GM12878 (cell line): ENCODE measurements at regions not wholly inside any gene's neighbourhood (a gene's known extent, or its start where the extent isn't known, plus 50 kb on each side); places are given as distances from the start of the nearest gene placed in this dataset.

Experiments
- ATAC-seq: fragments of 200-7000 bp; cut with Tn5 transposase; 3 replicates; pipeline ENCODE4 v1.9.1; 2020; ENCODE audit warnings: mild to moderate bottlenecking, moderate library complexity
- BruUV-seq: library from RNA; stranded (reverse); fragments of 400-500 nt; replicated peaks from 2 replicates; lab custom pipeline; 2021; lab: Mats Ljungman, UMichigan
- CTCF ChIA-PET: fragments of 300-600 bp; sonication (Branson Sonifier 250); formaldehyde crosslinking; extraction: SDS; loops from one replicate; lab custom pipeline; 2021; ENCODE audit warnings: inconsistent platforms; lab: Yijun Ruan, JAX
- POLR2A ChIA-PET: fragments of 350-600 bp; formaldehyde crosslinking; extraction: SDS; loops from one replicate; lab custom pipeline; 2021; ENCODE audit warnings: inconsistent platforms; lab: Charles Lee
- RAD21 ChIA-PET: fragments of 300-600 bp; sonication (Branson Sonifier 250); formaldehyde crosslinking; loops from one replicate; lab custom pipeline; 2023; ENCODE audit warnings: antibody characterized with exemption; ENCODE audit not compliant: unreplicated experiment; lab: Charles Lee
- SMC1A ChIA-PET: fragments of 300-600 bp; sonication (Branson Sonifier 250); formaldehyde crosslinking; loops from one replicate; lab custom pipeline; 2023; ENCODE audit not compliant: unreplicated experiment, uncharacterized antibody; lab: Charles Lee
- DNase-seq: peaks from one replicate; pipeline ENCODE4 v3.0.0-alpha.2; 2011; ENCODE audit warnings: low read depth, low spot score
- FAIRE-seq: peaks from 3 replicates; lab custom pipeline; 2011; peaks lifted over from hg19 to GRCh38; lab: Jason Lieb, UNC
- H2AFZ ChIP-seq: 2 replicates; pipeline ENCODE4 v1.6.0; 2011; ENCODE audit warnings: low read depth, low read length, control low read depth; ENCODE audit not compliant: control insufficient read depth
- H3K27ac ChIP-seq: 2 replicates; pipeline ENCODE4 v1.5.1; 2011; ENCODE audit warnings: control low read depth; ENCODE audit not compliant: control insufficient read depth, insufficient read depth
- H3K27me3 ChIP-seq, 2 experiments: replicated peaks in 1 of 2; 2 replicates each; pipeline versions ENCODE4 v1.6.0 to v1.6.1; 2011; ENCODE audit warnings: low read length in 1 of 2; ENCODE audit not compliant: control insufficient read depth in 2 of 2, insufficient read depth in 2 of 2
- H3K36me3 ChIP-seq, 2 experiments: 2 replicates each; pipeline ENCODE4 v1.5.1; 2011; ENCODE audit warnings: low read length in 1 of 2; ENCODE audit not compliant: control insufficient read depth in 2 of 2, insufficient read depth in 2 of 2
- H3K4me1 ChIP-seq: 2 replicates; pipeline ENCODE4 v1.6.1; 2011; ENCODE audit warnings: mild to moderate bottlenecking, low read length, moderate library complexity, mixed read lengths; ENCODE audit not compliant: control insufficient read depth, insufficient read depth
- H3K4me2 ChIP-seq: 2 replicates; pipeline ENCODE4 v1.6.0; 2011; ENCODE audit warnings: control low read depth; ENCODE audit not compliant: control insufficient read depth, insufficient read depth
- H3K4me3 ChIP-seq: fragments of 200-600 bp; sonication (generic); 2 replicates; pipeline ENCODE4 v1.5.1; 2016
- H3K79me2 ChIP-seq: 2 replicates; pipeline ENCODE4 v1.6.0; 2011; ENCODE audit warnings: low read length; ENCODE audit not compliant: control insufficient read depth, insufficient read depth
- H3K9ac ChIP-seq: 2 replicates; pipeline ENCODE4 v1.8.0; 2011; ENCODE audit warnings: low read length, control low read depth, mixed read lengths; ENCODE audit not compliant: control insufficient read depth, insufficient read depth
- H3K9me3 ChIP-seq: replicated peaks from 3 replicates; pipeline ENCODE4 v1.5.1; 2011; ENCODE audit warnings: mild to moderate bottlenecking, low read length; ENCODE audit not compliant: control insufficient read depth, insufficient read depth
- H4K20me1 ChIP-seq: 2 replicates; pipeline ENCODE4 v1.6.0; 2011; ENCODE audit not compliant: control insufficient read depth, insufficient read depth
- BACH1 ChIP-seq: fragments of 450-650 bp; IDR thresholded peaks from 2 replicates; pipeline ENCODE4 v1.6.1; 2017; ENCODE audit warnings: mild to moderate bottlenecking, borderline replicate concordance
- BCL11A ChIP-seq: IDR thresholded peaks from 2 replicates; pipeline ENCODE4 v1.6.1; 2011; ENCODE audit warnings: low read depth, low read length
- CBX3 ChIP-seq: fragments of 200-600 bp; sonication (generic); IDR thresholded peaks from 2 replicates; pipeline ENCODE4 v1.6.1; 2016; ENCODE audit warnings: low read depth, borderline replicate concordance
- DPF2 ChIP-seq: fragments of 450-650 bp; IDR thresholded peaks from 2 replicates; pipeline ENCODE4 v1.6.1; 2017; ENCODE audit warnings: mild to moderate bottlenecking
- ESRRA ChIP-seq: IDR thresholded peaks from 2 replicates; pipeline ENCODE4 v1.6.1; 2012; ENCODE audit warnings: mild to moderate bottlenecking, low read length, improper control_type of control experiment
- HCFC1 ChIP-seq: fragments of 150-350 bp; IDR thresholded peaks from 2 replicates; pipeline ENCODE4 v1.6.1; 2014; ENCODE audit warnings: low read length
- MYB ChIP-seq: fragments of 150-350 bp; IDR thresholded peaks from 2 replicates; pipeline ENCODE4 v1.6.1; 2014; ENCODE audit warnings: mild to moderate bottlenecking, low read depth, low read length, borderline replicate concordance
- NBN ChIP-seq: fragments of 450-650 bp; IDR thresholded peaks from 2 replicates; pipeline ENCODE4 v1.6.1; 2016
- NR2C1 ChIP-seq: fragments of 450-650 bp; IDR thresholded peaks from 2 replicates; pipeline ENCODE4 v1.6.1; 2017; ENCODE audit warnings: antibody characterized with exemption, mild to moderate bottlenecking, moderate library complexity
- NRF1 ChIP-seq: conservative IDR thresholded peaks from 2 replicates; pipeline ENCODE4 v1.6.1; 2011; ENCODE audit warnings: mild to moderate bottlenecking, low read depth, low read length, improper control_type of control experiment
- POLR2AphosphoS5 ChIP-seq: IDR thresholded peaks from 2 replicates; pipeline ENCODE4 v1.6.1; 2011; ENCODE audit warnings: mild to moderate bottlenecking, low read length, inconsistent platforms
- RELA ChIP-seq: fragments of 450-650 bp; IDR thresholded peaks from 2 replicates; pipeline ENCODE4 v1.8.0; 2014; ENCODE audit warnings: borderline replicate concordance; ENCODE audit not compliant: partially characterized antibody
- SMAD1 ChIP-seq: fragments of 450-650 bp; IDR thresholded peaks from 2 replicates; pipeline ENCODE4 v1.6.1; 2018; ENCODE audit warnings: mild to moderate bottlenecking, low read depth; ENCODE audit not compliant: partially characterized antibody
- SMC3 ChIP-seq: IDR thresholded peaks from 2 replicates; pipeline ENCODE4 v1.6.1; 2011; ENCODE audit warnings: low read length, improper control_type of control experiment, borderline replicate concordance
- SREBF2 ChIP-seq: IDR thresholded peaks from 2 replicates; pipeline ENCODE4 v1.6.1; 2012; ENCODE audit warnings: mild to moderate bottlenecking, low read length
- SRF ChIP-seq, 2 experiments: IDR thresholded peaks; 2 replicates each; pipeline ENCODE4 v1.6.1; 2011; ENCODE audit warnings: low read depth in 2 of 2, low read length in 2 of 2, mild to moderate bottlenecking in 1 of 2, moderate library complexity in 1 of 2
- YY1 ChIP-seq: IDR thresholded peaks from 2 replicates; pipeline ENCODE4 v1.6.1; 2011; ENCODE audit warnings: low read depth, mild to moderate bottlenecking, low read length
- ZNF274 ChIP-seq: IDR thresholded peaks from one replicate; pipeline ENCODE4 v1.8.0; 2011; ENCODE audit not compliant: insufficient read length, insufficient read depth
- WGBS: methylation state at CpG from one replicate; pipeline ENCODE4 v1.1.6; 2016; ENCODE audit warnings: low lambda C conversion rate; ENCODE audit not compliant: insufficient replicate concordance, insufficient coverage; ENCODE audit errors: missing lambda C conversion rate; 5-methylcytosine and 5-hydroxymethylcytosine counted together
- in situ Hi-C: fragments of 300-500 bp; cut with MboI; formaldehyde crosslinking; loops from 9 replicates; pipeline ENCODE4 v1.14.3; 2018; ENCODE audit warnings: mixed read lengths
- intact Hi-C: fragments of 100-400 bp; cut with micrococcal nuclease; formaldehyde crosslinking; loops from one replicate; pipeline ENCODE4 v1.14.2; 2022; ENCODE audit not compliant: unreplicated experiment
- TF ChIP-seq, protein P1 (sequence below): IDR thresholded peaks from 2 replicates; pipeline ENCODE4 v1.6.1; 2012; ENCODE audit warnings: improper control_type of control experiment, low read depth, low read length; ENCODE audit not compliant: insufficient replicate concordance

DNA sequence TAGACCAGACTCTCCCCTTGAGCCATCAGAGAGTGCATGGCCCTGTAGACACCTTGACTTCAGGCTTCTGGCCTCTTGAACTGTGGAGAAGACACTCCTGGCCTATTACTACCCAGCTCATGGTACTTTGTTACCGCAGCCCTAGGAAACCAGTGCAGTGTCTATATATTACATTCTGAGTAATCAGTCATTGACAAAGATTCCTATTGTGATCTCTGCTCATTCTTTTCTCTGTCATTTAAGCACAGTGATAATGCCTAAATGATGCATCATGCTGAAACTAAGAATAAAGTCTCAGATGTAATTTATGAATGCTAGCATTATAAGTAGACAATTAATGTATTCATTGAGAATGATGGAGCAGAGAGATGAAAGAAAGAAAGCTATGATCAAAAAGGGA, 603.5 kb downstream of the SOCS6 start:
- TF ChIP-seq BACH1 = no peak
- no peak for TF ChIP-seq YY1
- no peak for TF ChIP-seq CBX3
- no peak for TF ChIP-seq ZNF274
- TF ChIP-seq, protein P1, sequence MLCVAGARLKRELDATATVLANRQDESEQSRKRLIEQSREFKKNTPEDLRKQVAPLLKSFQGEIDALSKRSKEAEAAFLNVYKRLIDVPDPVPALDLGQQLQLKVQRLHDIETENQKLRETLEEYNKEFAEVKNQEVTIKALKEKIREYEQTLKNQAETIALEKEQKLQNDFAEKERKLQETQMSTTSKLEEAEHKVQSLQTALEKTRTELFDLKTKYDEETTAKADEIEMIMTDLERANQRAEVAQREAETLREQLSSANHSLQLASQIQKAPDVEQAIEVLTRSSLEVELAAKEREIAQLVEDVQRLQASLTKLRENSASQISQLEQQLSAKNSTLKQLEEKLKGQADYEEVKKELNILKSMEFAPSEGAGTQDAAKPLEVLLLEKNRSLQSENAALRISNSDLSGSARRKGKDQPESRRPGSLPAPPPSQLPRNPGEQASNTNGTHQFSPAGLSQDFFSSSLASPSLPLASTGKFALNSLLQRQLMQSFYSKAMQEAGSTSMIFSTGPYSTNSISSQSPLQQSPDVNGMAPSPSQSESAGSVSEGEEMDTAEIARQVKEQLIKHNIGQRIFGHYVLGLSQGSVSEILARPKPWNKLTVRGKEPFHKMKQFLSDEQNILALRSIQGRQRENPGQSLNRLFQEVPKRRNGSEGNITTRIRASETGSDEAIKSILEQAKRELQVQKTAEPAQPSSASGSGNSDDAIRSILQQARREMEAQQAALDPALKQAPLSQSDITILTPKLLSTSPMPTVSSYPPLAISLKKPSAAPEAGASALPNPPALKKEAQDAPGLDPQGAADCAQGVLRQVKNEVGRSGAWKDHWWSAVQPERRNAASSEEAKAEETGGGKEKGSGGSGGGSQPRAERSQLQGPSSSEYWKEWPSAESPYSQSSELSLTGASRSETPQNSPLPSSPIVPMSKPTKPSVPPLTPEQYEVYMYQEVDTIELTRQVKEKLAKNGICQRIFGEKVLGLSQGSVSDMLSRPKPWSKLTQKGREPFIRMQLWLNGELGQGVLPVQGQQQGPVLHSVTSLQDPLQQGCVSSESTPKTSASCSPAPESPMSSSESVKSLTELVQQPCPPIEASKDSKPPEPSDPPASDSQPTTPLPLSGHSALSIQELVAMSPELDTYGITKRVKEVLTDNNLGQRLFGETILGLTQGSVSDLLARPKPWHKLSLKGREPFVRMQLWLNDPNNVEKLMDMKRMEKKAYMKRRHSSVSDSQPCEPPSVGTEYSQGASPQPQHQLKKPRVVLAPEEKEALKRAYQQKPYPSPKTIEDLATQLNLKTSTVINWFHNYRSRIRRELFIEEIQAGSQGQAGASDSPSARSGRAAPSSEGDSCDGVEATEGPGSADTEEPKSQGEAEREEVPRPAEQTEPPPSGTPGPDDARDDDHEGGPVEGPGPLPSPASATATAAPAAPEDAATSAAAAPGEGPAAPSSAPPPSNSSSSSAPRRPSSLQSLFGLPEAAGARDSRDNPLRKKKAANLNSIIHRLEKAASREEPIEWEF = no peak
- no peak for TF ChIP-seq DPF2
- TF ChIP-seq NBN = no peak
- TF ChIP-seq SREBF2 = no peak
- no peak for TF ChIP-seq ESRRA
- no peak for TF ChIP-seq BCL11A
- TF ChIP-seq MYB = no peak
- no peak for TF ChIP-seq SMC3
- TF ChIP-seq POLR2AphosphoS5 = no peak
- TF ChIP-seq NR2C1 = no peak
- no peak for TF ChIP-seq HCFC1
- TF ChIP-seq SMAD1 = no peak
- no peak for TF ChIP-seq NRF1
- TF ChIP-seq RELA = no peak
- TF ChIP-seq SRF (IDR thresholded peaks at IDR 0.05; ENCODE audit: low read depth in 2 of 2, low read length in 2 of 2) = no peak
- no peak for ATAC-seq
- POLR2A ChIA-PET = no interaction called here
- Histone ChIP-seq H3K79me2 (no peaks in the 10 kb centered on the region), H4K20me1 (no peaks in the 10 kb centered on the region), H3K9me3 (no peaks in the 10 kb centered on the region), H3K27ac (no peak overlapping the region), H3K4me1 (no peaks in the 10 kb centered on the region), H3K27me3 (no peaks in the 10 kb centered on the region), H2AFZ (no peak overlapping the region), H3K36me3 (no peaks in the 10 kb centered on the region), H3K4me2 (no peak overlapping the region), H3K9ac (no peak overlapping the region), H3K4me3 (no peak overlapping the region)
- in situ Hi-C loops (no loop called here), intact Hi-C loops (no loop called here)
- SMC1A ChIA-PET = no interaction called here
- no peak for DNase-seq
- RAD21 ChIA-PET = no interaction called here
- no TSS peak for BruUV-seq
- no peak for FAIRE-seq
- 53% methylated on average over 1 of the region's 1 CpG for WGBS
- CTCF ChIA-PET = no interaction called here
